ENCODE measurements at regions not wholly inside any gene's neighbourhood (a gene's known extent, or its start where the extent isn't known, plus 50 kb on each side); places are given as distances from the start of the nearest gene placed in this dataset.

DNA sequence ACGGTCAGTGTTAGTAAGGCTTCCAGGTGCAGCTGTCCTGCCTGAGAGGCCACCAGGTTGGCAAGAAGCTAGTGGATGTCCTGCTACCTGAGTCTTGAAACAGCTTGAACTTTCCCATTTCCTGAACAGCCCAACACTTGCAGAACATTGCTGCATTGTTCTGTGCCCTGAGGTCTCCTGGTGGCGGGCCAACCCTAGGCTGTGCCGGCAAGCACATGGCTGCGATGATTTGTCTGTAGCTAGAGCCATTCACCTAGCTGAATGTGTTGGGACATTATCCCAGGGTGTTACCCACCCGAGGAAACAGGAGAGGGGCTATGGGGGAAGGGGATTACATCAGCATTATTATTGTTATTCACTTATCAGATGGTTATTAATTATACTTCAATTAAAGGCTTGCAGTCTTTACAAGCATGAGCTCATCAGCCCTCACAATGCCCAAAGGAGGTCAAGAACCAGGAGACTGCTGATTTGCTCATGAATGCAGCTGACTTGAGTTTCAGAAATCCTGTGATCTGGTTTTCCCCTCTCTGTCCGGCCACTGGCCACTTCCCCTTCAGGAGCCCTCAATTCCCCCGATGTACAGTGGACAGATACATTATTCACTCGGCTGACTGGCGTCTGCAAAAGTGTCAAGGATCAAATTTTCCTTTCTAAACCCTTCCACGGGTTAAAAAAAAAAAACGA, 187.6 kb upstream of the TSC22D1 start:
- Mint-ChIP-seq H3K9me3 (no peaks in the 10 kb centered on the region), H3K27me3 (peaks cover 12% of the 10 kb centered on the region), H3K4me1 (ENCODE audit: low read depth) (peaks cover 28% of the 10 kb centered on the region), H3K27ac (no peak overlapping the region), H3K36me3 (ENCODE audit: low read depth) (no peaks in the 10 kb centered on the region), H3K4me3 (no peak overlapping the region)

DNA sequence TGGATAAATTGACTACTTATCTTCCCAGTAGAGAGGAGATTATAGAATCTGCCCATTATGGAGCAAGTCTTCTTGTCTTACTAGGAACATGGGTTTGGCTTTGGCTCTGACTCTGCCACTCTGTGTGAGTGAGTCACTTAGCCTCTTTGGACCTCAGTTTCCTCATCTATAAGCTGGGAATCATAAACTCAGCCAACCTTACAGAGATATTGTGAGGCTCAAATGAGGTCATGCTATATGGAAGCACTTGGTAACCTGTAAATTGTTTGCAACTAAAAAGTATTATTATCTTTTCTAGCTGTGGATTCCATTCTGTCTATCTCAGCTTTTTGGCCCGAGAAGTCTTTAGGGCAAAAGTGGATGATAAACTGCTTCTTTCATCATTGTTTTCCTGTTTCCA, 186.8 kb upstream of the TSC22D1 start:
- Mint-ChIP-seq H3K4me1 (ENCODE audit: low read depth) (peaks cover 25% of the 10 kb centered on the region), H3K4me3 (no peak overlapping the region), H3K27me3 (peaks cover 12% of the 10 kb centered on the region), H3K9me3 (no peaks in the 10 kb centered on the region), H3K36me3 (ENCODE audit: low read depth) (no peaks in the 10 kb centered on the region), H3K27ac (no peak overlapping the region)

DNA sequence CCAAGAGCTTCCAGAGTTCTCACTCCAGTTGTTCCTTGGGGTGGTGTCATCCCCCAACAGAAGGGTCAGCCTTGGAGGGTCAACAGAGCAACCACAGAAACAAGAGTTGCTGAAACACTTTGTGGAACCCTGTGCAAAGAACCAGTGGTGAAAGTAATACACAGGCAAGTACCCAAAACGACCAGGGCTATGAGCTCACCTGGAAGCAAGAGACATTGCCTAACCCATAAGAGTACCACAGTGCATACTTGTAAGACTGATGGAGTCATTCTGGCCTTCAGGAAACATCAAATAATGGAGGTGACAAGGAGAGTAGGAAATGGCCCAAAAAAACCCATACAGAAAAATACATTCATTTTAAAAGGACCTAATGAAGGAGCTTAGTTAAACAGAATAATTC, 184.3 kb upstream of the TSC22D1 start:
- Mint-ChIP-seq H3K27ac (no peak overlapping the region), H3K4me1 (ENCODE audit: low read depth) (peaks cover 30% of the 10 kb centered on the region), H3K9me3 (no peaks in the 10 kb centered on the region), H3K36me3 (ENCODE audit: low read depth) (no peaks in the 10 kb centered on the region), H3K27me3 (peaks cover 12% of the 10 kb centered on the region), H3K4me3 (no peak overlapping the region)

DNA sequence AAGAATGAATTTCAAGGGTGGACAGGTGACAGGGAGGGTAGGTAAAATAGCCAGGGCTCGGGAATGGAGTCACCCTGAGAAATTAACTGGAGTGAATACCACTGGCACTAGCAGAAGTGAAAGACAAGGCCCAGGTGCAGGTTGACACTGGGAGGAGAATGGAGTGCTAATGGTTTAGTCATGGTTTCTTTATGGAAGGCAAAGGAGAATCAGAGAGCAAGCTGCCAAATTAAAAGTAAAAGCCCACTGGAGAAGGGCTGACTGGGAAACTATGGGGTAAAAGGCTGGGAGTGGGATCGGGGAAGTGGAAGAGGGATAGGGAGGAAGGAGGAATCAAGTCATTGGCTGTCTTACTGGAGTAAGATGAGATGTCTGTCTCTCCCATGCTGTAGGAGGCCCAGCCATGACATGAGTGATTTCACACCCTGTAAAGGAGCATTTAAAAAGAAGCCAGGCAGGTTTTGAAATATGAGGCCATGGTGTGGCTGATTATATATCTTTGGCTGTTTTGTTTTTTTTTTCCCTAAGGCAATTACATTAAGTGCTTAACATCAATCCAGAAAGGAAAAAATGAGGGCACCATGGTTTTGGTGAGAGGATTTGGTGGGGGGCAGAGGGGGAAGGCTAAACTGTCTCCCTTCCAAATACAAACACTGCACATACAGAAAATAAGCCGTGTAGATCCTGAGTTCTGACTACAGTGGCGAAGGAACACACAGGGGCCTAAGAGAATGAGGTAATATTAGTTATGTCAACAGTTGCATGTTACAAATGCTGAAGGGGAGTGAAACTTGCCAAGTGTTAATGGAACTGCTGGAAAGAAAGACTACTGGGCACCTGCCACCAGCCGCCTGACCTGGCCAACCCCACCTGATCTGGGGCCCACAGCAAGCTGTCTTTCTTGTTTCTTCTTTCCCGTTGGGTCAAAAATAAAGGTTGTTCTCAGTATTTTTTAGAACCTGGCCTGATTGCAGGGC, 183.5 kb upstream of the TSC22D1 start:
- Mint-ChIP-seq H3K9me3 (no peaks in the 10 kb centered on the region), H3K4me1 (ENCODE audit: low read depth) (peaks cover 30% of the 10 kb centered on the region), H3K27me3 (peaks cover 11% of the 10 kb centered on the region), H3K4me3 (no peak overlapping the region), H3K27ac (peak overlapping the region; percentile 47), H3K36me3 (ENCODE audit: low read depth) (no peaks in the 10 kb centered on the region)

DNA sequence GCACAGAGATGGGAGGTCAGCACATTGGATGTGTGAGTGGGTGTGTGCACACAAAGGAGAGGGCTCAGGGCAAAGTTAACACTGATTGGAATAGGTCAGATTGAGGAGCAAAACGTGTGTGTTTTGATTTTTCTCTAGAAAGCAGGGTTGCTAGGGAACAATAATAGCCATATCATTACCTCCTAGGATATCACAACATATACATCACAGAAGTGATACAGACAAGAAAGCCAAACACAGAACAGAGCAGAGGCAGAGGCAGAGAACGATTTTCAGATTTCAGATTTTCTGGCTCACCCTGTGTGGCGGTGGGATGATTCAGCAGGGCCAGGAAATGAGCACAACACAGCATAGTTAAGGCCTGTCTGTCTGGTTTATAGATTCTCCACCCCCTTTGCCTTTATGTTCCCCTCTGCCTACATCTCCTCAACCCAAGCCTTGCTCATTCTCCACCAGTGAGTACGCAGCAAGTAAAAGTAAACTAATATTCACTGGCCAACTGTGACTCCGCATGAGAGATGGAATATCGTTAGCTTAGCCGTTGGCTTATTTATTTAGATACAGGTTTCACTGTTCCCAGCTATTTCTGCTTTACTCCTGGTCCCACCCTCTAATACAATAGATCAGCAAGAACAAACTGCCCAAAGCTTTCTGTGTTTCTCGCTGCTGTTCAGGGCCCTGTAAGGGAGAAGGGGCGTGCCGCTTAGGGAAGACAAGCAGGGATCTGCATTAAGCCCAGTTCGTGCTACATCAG, 182.7 kb upstream of the TSC22D1 start:
- peaks cover 27% of the 10 kb centered on the region for H3K4me1 Mint-ChIP-seq (ENCODE audit: low read depth)

DNA sequence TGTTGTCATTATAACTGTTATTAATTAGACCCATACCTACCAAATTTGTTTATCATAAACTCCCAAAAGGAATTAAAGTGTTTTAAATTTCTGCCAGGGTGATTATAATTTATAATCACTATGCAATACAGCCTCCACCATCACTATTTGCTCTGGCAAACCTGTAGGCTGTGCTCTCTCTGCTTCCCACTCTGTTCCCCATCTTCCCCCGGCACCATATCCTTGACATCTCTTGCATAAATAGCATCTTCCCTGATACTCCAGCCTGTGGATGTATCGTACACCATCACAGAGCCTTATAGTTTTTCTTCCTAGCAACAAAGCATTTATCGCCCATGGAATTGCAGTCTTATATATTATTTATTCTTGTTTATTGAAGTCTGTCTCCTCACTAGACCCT, 181.5 kb upstream of the TSC22D1 start:
- Mint-ChIP-seq H3K9me3 (no peaks in the 10 kb centered on the region), H3K4me3 (no peak overlapping the region), H3K4me1 (ENCODE audit: low read depth) (peaks cover 27% of the 10 kb centered on the region), H3K27ac (no peak overlapping the region), H3K36me3 (ENCODE audit: low read depth) (no peaks in the 10 kb centered on the region), H3K27me3 (peaks cover 3% of the 10 kb centered on the region)

More for the DNA sequence above, 182.7 kb upstream of the TSC22D1 start:
- H3K27ac Mint-ChIP-seq = peak overlapping the region; percentile 47
- H3K36me3 Mint-ChIP-seq (ENCODE audit: low read depth) = no peaks in the 10 kb centered on the region
- H3K9me3 Mint-ChIP-seq = no peaks in the 10 kb centered on the region
- H3K27me3 Mint-ChIP-seq = peaks cover 3% of the 10 kb centered on the region
- no peak overlapping the region for H3K4me3 Mint-ChIP-seq

DNA sequence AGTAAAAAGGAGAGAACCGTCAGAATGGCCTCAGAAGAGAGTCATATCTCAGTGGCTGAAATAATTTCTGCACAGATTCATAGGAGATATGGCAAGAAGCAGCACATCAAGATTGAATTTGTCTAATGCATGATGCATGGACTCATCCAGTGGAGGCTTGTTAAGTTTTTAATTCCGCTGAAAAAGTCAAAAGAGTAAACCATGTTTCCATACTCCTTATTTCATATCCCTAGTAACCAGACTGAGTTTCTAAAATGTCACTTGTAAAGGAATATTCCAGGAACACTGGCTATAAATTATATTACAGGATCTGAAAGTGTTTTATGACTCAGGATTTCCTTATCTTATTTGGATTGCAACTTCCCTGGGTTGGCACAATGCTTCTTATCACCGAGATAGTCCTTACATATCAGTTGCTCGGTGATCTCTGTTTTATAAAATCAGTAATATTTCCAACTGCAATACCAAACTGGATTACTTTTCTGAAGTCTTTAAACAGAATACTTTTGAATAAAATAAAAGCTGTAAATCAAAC, 180.2 kb upstream of the TSC22D1 start:
- Mint-ChIP-seq H3K36me3 (ENCODE audit: low read depth) (no peaks in the 10 kb centered on the region), H3K27me3 (peaks cover 6% of the 10 kb centered on the region), H3K27ac (peak overlapping the region; percentile 18), H3K9me3 (no peaks in the 10 kb centered on the region), H3K4me3 (no peak overlapping the region), H3K4me1 (ENCODE audit: low read depth) (peaks cover 27% of the 10 kb centered on the region)

DNA sequence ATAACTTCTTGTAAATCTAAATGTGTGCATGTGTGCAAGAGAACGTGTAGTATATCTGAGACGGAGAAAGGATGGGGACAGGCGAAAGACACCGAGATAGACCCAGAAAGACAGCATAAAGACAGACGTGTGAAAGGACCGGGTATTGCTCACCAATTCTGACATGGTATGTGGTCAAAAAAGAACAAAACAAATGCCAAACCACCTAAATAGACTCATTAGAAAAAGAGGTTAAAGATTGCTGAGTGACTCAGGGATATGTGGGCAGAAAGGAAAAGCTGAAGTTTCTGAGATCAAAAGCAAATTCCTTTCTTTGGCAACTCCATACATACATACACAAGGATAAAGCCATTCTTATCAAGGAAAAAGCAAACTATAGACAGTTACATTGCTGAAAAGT, 179.7 kb upstream of the TSC22D1 start:
- H3K27me3 Mint-ChIP-seq = peaks cover 4% of the 10 kb centered on the region
- no peak overlapping the region for H3K4me3 Mint-ChIP-seq
- H3K4me1 Mint-ChIP-seq (ENCODE audit: low read depth) = peaks cover 27% of the 10 kb centered on the region
- no peaks in the 10 kb centered on the region for H3K9me3 Mint-ChIP-seq
- H3K27ac Mint-ChIP-seq = peak overlapping the region; percentile 18
- no peaks in the 10 kb centered on the region for H3K36me3 Mint-ChIP-seq (ENCODE audit: low read depth)

DNA sequence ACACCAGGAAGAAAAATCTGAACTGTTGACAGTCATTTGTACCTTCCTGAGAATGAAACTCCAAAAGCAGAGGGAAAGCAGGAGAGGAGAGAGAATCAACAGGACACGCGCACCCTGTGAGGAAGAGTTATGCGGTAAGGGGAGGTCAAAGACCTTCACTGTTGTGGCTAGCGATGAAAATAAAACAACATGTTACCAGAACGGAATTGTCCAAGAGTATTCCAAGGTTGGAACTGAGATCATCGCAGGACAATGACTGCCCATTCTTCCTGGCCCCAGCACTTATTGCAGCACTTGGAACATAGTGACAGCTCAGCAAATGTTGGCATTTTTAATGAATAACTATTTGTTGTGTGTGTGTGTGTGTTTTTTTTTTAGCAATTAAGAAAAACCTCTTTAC, 176.0 kb upstream of the TSC22D1 start:
- no peak overlapping the region for H3K4me3 Mint-ChIP-seq
- H3K9me3 Mint-ChIP-seq = no peaks in the 10 kb centered on the region
- H3K27me3 Mint-ChIP-seq = peaks cover 12% of the 10 kb centered on the region
- H3K4me1 Mint-ChIP-seq (ENCODE audit: low read depth) = peaks cover 12% of the 10 kb centered on the region
- no peaks in the 10 kb centered on the region for H3K36me3 Mint-ChIP-seq (ENCODE audit: low read depth)
- H3K27ac Mint-ChIP-seq = no peak overlapping the region

DNA sequence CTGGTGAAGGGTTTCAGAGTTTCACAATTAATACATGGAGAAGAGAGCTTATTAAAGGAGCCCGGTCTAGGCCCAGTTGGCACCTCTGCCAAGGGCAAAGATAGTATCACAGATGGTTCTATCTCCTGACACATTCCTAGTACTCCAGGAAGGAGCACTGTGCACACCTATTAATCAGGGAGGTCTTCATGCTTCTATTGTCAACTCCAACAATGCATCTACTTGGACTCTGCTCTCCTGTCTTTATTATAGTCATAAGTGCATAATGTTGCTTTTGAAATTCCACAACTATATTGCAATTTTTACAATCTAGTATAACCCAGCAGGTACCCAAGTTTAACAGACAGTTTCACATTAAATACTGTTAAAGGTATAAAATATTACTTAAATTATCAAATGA, 174.5 kb upstream of the TSC22D1 start:
- Mint-ChIP-seq H3K9me3 (no peaks in the 10 kb centered on the region), H3K27ac (no peak overlapping the region)

DNA sequence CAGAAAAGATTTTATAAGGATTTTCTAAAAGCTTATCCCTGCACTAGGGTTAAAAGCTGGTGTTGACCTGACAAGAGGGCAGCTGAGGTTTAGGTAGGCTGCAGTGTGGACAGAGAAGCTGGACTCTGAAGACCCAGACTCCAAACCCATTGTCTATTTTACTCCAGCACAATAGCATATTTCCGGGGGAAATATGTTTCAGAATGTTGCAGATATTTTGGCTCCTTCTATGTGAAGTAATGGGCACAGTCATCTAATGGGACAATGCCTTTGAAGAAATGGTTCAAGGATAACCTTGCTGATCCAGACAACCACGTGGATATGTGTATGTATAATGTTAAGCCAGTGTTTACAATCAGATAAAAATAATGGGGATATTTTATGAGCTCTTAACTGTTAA, 173.8 kb upstream of the TSC22D1 start:
- H3K27ac Mint-ChIP-seq = no peak overlapping the region
- H3K9me3 Mint-ChIP-seq = no peaks in the 10 kb centered on the region
- no peaks in the 10 kb centered on the region for H3K4me1 Mint-ChIP-seq (ENCODE audit: low read depth)
- H3K36me3 Mint-ChIP-seq (ENCODE audit: low read depth) = no peaks in the 10 kb centered on the region
- H3K27me3 Mint-ChIP-seq = peaks cover 12% of the 10 kb centered on the region
- no peak overlapping the region for H3K4me3 Mint-ChIP-seq

More for the DNA sequence above, 174.5 kb upstream of the TSC22D1 start:
- H3K27me3 Mint-ChIP-seq = peaks cover 12% of the 10 kb centered on the region
- no peak overlapping the region for H3K4me3 Mint-ChIP-seq
- H3K4me1 Mint-ChIP-seq (ENCODE audit: low read depth) = peaks cover under 1% of the 10 kb centered on the region
- H3K36me3 Mint-ChIP-seq (ENCODE audit: low read depth) = no peaks in the 10 kb centered on the region

DNA sequence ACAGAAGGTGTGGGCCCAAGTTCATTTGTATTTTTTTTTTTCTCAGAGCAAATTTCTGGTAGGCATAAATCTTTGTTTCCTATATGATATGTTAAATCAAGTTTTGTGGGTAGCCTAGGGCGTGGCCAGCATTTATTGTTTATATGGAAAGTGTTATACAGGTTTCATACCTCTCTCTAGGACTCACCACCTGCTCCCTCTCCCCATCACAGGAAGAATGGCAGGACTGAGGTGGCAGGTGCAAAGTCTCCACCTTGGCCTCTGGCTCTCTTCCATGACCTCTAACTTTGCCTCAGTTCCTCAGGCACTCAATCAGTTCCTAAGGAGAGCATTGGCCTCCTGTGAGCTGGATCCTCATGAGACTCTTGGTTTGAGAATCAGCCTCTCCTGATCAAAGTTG, 172.3 kb upstream of the TSC22D1 start:
- peaks cover 6% of the 10 kb centered on the region for H3K9me3 Mint-ChIP-seq
- no peaks in the 10 kb centered on the region for H3K4me1 Mint-ChIP-seq (ENCODE audit: low read depth)
- H3K27me3 Mint-ChIP-seq = peaks cover 18% of the 10 kb centered on the region
- no peak overlapping the region for H3K27ac Mint-ChIP-seq
- no peaks in the 10 kb centered on the region for H3K36me3 Mint-ChIP-seq (ENCODE audit: low read depth)
- no peak overlapping the region for H3K4me3 Mint-ChIP-seq

DNA sequence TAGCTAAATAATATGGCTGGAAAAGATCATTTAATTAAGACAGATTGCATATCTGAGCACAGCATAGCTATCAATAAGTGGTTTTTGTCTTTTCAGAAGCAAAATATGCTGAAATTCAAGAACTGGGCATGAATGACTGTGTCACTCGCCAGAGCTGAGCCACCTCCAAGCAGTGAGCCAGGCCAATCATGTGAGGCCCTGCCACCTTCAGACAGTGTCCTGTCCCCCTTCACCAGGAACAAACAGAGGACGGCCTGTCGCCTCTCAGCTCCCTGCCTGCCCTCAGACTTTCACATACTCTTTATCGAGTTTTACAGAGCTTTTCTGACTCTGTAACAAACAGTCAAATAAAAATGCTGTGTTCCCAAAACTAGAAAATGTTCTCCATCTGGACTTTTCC, 171.0 kb upstream of the TSC22D1 start:
- H3K27me3 Mint-ChIP-seq = peaks cover 18% of the 10 kb centered on the region
- H3K36me3 Mint-ChIP-seq (ENCODE audit: low read depth) = no peaks in the 10 kb centered on the region
- no peak overlapping the region for H3K27ac Mint-ChIP-seq
- no peak overlapping the region for H3K4me3 Mint-ChIP-seq
- peaks cover 8% of the 10 kb centered on the region for H3K9me3 Mint-ChIP-seq
- H3K4me1 Mint-ChIP-seq (ENCODE audit: low read depth) = no peaks in the 10 kb centered on the region

DNA sequence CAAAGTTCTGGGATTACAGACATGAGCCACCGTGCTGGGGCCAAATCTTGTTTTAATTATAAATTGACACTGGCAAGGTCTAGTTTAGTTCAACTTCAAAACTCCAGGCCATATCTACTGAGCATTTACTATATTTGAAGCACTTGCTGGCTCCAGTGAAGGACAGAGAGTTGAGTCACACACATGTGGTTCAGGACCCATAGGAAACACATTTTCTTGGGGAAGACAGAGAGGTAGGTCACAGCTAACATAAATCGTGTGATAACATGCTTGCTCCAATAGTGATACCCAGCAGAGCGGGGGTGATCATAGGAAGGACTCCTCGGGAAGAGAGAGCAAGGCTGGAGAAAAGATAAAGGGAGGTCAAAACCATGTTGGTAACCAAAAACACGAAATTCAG, 170.6 kb upstream of the TSC22D1 start:
- Mint-ChIP-seq H3K4me3 (no peak overlapping the region), H3K36me3 (ENCODE audit: low read depth) (no peaks in the 10 kb centered on the region), H3K4me1 (ENCODE audit: low read depth) (no peaks in the 10 kb centered on the region), H3K27me3 (peaks cover 14% of the 10 kb centered on the region), H3K27ac (no peak overlapping the region), H3K9me3 (peaks cover 8% of the 10 kb centered on the region)
